ENCODE measurements at regions not wholly inside any gene's neighbourhood (a gene's known extent, or its start where the extent isn't known, plus 50 kb on each side); places are given as distances from the start of the nearest gene placed in this dataset.

GRCh38 chr6:1482381-1483166 lies 93.2 kb downstream of the FOXF2 start:
- no peak for DNase-seq (ENCODE audit: low read depth in 2 of 2)

- DNase-seq (ENCODE audit: low read depth in 2 of 2) = no peak
Measured at GRCh38 chr6:1485678-1486077, 96.3 kb downstream of the FOXF2 start.

- no peak for DNase-seq (ENCODE audit: low read depth in 2 of 2)
Measured at GRCh38 chr6:1486387-1486786, 97.0 kb downstream of the FOXF2 start.

- no peak for DNase-seq (ENCODE audit: low read depth in 2 of 2)
Measured at GRCh38 chr6:1487239-1487638, 97.9 kb downstream of the FOXF2 start.

GRCh38 chr6:1491025-1491424 lies 101.6 kb downstream of the FOXF2 start:
- no peak for DNase-seq (ENCODE audit: low read depth in 2 of 2)

DNA sequence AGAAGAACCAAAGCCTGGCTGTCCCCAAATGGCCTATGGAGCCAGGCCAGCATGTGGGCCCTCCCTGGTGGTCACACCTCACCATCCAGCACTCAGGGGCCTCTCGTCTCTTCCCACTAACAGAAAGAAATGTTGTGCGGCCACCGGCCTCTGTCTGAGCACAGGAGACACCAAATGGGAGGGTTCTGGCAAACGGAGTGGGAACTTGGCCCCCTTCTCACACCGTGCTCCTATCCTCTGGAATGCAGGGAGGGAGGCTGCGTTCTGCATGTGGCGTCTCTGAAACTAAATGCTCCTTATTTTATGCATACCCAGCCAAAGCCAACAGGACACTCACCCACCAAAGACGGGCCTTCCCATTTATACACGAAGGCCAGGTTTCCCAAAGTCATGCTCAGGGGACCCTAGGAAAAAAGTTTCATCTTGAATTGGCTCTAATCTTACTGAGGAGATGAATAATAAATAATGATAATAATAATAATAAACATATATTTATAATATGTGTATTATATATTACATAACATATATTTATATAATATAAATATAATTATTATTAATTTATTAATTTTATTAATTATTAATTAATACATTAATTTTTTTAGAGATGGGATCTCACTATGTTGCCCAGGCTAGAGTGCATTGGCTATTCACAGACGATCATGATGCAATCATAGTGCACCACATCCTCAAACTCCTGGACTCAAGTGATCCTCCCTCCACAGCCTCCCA lies 102.4 kb downstream of the FOXF2 start:
- DNase-seq (ENCODE audit: low read depth in 2 of 2) = no peak

GRCh38 chr6:1494671-1495070 lies 105.3 kb downstream of the FOXF2 start:
- no peak for DNase-seq (ENCODE audit: low read depth in 2 of 2)

DNA sequence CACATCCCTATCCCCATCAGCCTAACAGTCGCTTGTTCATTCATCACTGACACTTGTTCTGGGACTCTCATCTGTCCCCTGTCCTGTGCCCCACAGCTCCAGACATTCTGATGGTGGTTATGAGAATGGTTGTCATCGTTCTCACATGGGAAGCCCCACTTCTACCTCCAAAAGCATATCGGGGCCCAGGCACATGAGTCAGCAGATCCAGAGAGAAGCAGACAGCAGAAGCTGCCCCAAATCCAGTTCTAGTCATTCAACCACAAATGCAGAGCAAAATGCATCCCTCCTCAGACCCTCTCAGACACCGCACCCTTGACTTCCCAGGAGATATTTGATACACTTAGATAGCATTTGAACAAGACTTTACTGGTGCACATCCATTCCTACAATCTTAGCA lies 106.0 kb downstream of the FOXF2 start:
- no peak for DNase-seq (ENCODE audit: low read depth in 2 of 2)

- DNase-seq (ENCODE audit: low read depth in 2 of 2) = no peak
Measured at GRCh38 chr6:1496092-1496491, 106.7 kb downstream of the FOXF2 start.

DNA sequence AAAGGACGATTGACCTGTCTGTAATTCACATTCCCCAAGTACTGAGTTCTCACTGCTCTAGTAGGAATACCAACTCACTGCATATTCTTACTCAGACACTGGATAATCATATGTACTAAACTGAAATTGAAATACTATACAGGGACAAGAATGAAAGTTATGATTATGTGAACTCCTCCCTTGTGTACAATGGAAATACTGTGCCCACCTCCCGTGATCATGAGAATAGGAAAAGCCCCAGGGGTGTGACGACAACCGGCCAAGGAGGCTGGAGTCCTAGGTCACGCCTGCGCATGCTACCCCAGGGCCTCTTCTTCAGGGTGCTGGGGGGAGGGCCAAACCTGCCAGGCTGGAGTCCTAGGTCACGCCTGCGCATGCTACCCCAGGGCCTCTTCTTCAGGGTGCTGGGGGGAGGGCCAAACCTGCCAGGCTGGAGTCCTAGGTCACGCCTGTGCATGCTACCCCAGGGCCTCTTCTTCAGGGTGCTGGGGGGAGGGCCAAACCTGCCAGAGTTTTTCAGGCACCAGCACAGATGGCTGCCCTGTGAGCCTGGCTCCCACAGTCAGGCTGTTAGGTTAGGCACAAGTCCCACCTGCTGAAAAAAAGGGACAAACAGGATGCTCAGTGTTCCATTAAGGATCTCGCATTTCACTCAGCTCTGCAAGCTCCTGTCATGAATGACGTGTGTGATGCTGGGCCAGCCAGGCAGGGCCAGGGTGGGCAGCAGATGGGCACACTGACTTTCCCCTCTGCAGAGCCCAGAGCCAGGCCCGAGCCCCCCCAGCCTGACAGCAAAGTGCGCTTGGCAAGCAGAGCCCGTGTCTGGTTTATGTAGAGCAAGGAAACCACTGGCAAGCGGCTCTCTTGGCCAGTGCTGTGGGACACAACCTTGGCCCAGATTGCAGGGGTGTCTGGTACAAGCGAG lies 107.7 kb downstream of the FOXF2 start:
- no peak for DNase-seq (ENCODE audit: low read depth in 2 of 2)

- no peak for DNase-seq (ENCODE audit: low read depth in 2 of 2)
Measured at GRCh38 chr6:1497761-1498105, 108.4 kb downstream of the FOXF2 start.

- no peak for DNase-seq (ENCODE audit: low read depth in 2 of 2)
Measured at GRCh38 chr6:1498491-1499113, 109.2 kb downstream of the FOXF2 start.

DNA sequence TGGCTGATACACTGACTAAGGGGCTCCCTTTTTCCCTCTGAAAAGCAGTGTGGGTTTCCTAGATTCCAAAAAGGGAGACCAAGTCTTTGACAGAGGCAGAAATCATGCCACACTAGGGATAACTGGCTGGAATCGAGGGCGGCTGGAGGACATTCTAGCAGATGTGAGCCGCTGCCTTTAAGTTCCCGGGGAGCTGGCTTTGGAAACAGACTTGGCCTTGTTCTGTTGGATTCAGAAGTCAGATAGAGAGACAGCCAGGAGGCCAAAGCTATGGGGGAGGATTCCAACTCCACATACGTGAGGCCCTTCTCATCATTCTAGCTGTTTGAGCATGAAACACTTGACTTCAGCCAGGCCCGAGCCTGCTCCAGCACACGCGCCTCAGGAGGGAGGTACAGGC lies 109.9 kb upstream of the FOXC1 start:
- no peak for DNase-seq (ENCODE audit: low read depth in 2 of 2)

DNA sequence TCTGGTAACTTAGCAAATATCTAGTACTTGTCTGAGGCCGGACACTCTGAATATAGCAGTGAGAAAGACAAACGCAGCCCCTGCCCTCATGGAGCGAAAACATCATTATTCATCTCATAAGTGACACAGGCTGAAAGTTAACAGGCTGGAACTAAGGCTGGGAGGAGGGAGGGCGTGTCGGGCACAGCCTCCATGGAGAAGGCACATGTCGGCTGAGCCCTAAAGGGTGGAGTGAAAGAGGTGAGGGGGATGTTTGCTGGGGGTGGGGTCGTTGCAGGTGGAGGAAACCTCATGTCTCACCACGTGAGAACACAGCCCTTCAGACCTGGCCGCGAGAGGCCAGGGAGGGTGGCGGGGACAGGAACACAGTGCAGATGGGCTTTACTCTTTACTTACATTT lies 108.8 kb upstream of the FOXC1 start:
- DNase-seq (ENCODE audit: low read depth in 2 of 2) = no peak

GRCh38 chr6:1502041-1502440 lies 107.7 kb upstream of the FOXC1 start:
- no peak for DNase-seq (ENCODE audit: low read depth in 2 of 2)

DNA sequence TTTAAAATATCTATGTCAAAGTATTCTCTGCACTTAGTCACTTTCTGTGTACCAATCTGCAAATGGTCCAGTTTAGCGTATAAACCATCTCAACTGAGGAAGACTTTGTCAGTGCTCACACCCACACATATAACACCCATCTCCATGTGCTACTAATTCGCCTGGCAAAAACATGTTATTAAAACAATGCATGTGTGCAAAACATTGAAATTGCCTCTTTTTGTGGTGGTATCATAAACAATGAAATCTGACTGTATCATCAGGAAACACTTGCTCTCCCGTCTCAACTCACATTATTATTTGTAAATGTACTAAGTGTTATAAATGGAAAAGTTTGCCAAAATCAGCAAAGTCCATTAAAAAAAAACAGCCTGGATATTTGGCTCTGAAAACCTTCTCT lies 105.9 kb upstream of the FOXC1 start:
- DNase-seq (ENCODE audit: low read depth in 2 of 2) = no peak

DNA sequence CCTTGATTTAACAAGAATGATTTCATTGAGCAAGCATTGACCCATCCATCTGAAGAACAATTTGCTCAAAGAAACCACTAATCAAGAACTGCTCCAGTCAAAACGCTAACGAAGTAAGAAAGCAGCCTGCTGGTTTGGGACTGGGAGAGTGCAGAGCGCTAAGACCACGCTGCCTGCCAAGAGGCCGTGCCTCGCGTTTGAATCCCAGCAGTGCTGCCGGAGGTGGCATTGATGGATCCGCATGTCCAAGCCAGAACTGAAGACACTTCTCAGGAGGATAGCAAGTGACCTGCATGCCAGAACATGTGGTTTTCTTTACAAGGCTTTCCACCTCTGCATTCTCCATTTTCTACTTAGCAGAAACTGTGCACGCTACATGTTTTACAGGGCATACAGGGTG lies 105.2 kb upstream of the FOXC1 start:
- DNase-seq (ENCODE audit: low read depth in 2 of 2) = no peak

DNA sequence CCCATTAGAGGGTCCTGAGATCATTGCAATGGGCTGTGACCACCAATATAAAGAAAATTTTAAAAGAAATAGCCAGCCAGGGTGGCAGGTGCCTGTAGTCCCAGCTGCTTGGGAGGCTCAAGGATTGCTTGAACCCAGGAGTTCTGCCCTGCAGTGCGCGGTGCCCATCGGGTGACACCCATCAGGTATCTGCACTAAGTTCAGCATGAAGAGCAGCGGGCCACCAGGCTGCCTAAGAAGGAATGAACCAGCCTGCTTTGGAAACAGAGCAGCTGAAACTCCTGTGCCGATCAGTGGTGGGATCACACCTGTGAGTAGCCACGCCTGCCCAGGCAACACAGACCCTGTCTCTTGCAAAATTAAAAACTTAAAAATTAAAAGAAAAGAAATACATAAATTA lies 102.5 kb upstream of the FOXC1 start:
- DNase-seq (ENCODE audit: low read depth in 2 of 2) = no peak

DNA sequence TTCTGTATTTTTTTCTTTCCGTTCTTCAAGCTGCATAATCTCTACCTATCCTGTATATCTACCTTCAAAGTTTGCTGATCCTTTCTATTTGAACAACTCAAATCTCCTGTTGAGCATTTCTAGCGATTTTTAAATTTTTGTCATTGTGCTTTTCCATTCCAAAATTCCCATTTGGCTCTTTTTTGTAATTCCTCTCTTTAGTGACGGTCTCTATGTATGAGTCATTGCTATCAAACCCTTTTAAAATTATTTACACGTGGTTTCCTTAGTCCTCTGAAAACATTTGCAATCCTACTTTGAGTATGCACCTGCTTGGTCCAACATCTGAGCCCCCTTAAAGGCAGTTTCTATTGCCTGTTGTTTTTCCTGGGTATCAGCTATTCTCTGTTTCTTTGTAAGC lies 100.5 kb upstream of the FOXC1 start:
- DNase-seq (ENCODE audit: low read depth in 2 of 2) = no peak

DNA sequence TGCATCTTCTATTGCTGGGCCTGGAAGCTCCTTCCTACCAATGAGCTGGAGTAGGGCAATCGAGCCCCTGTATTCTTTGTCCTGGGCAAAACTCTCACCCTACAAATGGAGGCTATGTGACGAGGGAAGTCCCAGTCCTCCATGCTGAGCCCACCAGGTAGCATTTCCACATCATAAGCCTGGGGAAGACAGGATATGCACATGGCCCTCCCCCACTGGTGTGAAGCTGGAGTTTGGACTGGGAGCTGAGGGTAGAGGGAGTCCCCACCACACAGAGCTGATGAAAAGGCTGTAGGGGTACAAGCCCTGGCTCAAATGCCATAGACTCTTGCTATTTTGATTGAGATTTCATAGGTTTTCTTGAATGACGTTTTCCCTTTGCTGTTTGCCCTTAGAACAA lies 99.5 kb upstream of the FOXC1 start:
- DNase-seq (ENCODE audit: low read depth in 2 of 2) = no peak

- no peak for DNase-seq (ENCODE audit: low read depth in 2 of 2)
Measured at GRCh38 chr6:1513215-1513780, 96.4 kb upstream of the FOXC1 start.

DNA sequence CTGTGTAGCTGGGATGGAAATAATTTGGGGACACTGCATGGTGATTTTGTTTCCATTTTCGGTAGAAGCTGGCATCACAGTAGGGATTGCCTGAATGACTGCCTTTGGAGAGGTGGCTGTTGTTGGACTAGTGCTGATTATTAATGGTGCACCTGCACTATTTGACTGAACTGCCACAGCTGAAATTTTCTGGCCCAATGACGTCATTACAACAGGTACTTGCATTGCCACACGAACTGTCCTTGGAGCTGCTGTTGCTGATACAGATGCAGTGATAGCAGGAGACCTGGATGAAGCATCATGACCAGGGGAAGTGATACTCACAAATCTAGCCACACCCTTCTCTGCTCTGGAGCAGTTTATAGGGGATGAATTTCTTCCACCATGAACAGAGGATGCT lies 95.6 kb upstream of the FOXC1 start:
- DNase-seq (ENCODE audit: low read depth in 2 of 2) = no peak
